OCI-LY1 (cell line): ENCODE measurements at regions not wholly inside any gene's neighbourhood (a gene's known extent, or its start where the extent isn't known, plus 50 kb on each side); places are given as distances from the start of the nearest gene placed in this dataset.

Experiments used
- H2AFZ ChIP-seq: fragments of 200-600 bp; sonication (generic), shearing (Covaris generic); 2 replicates; pipeline ENCODE4 v1.6.0; 2014; ENCODE audit warnings: antibody characterized with exemption, mild to moderate bottlenecking, low read length
- H3F3A ChIP-seq: fragments of 200-600 bp; sonication (generic), shearing (Covaris generic); 2 replicates; pipeline ENCODE4 v1.6.0; 2014; ENCODE audit warnings: mild to moderate bottlenecking, antibody characterized with exemption, low read length, moderate library complexity; ENCODE audit not compliant: insufficient read depth
- H3K27ac ChIP-seq: fragments of 200-600 bp; sonication (generic); 2 replicates; pipeline ENCODE4 v1.5.1; 2014; ENCODE audit warnings: low read length, mixed run types, mild to moderate bottlenecking, low read depth; ENCODE audit not compliant: poor library complexity, severe bottlenecking
- H3K27me3 ChIP-seq: fragments of 200-600 bp; sonication (generic); 2 replicates; pipeline ENCODE4 v1.6.0; 2014; ENCODE audit warnings: antibody characterized with exemption, mild to moderate bottlenecking, low read length, moderate library complexity; ENCODE audit not compliant: insufficient read depth
- H3K36me3 ChIP-seq: fragments of 200-600 bp; sonication (generic); 2 replicates; pipeline ENCODE4 v1.6.1; 2014; ENCODE audit warnings: mild to moderate bottlenecking, antibody characterized with exemption, low read length, moderate library complexity, mixed read lengths; ENCODE audit not compliant: insufficient read depth
- H3K4me1 ChIP-seq: fragments of 200-600 bp; sonication (generic); 2 replicates; pipeline ENCODE4 v1.5.1; 2014; ENCODE audit warnings: mild to moderate bottlenecking, low read length, moderate library complexity; ENCODE audit not compliant: insufficient read depth, severe bottlenecking
- H3K4me2 ChIP-seq: fragments of 200-600 bp; sonication (generic), shearing (Covaris generic); 2 replicates; pipeline ENCODE4 v1.6.1; 2014; ENCODE audit warnings: low read length
- H3K4me3 ChIP-seq: fragments of 200-600 bp; sonication (generic); 2 replicates; pipeline ENCODE4 v1.5.1; 2014; ENCODE audit warnings: low read length, low read depth, mild to moderate bottlenecking, mixed read lengths; ENCODE audit not compliant: poor library complexity, severe bottlenecking
- H3K79me2 ChIP-seq: fragments of 200-600 bp; shearing (Covaris generic); 2 replicates; pipeline ENCODE4 v1.6.1; 2016; ENCODE audit warnings: mixed run types, low read length, mixed read lengths; ENCODE audit not compliant: insufficient read depth
- H3K9ac ChIP-seq: fragments of 200-600 bp; sonication (generic), shearing (Covaris generic); 2 replicates; pipeline ENCODE4 v1.6.1; 2014; ENCODE audit warnings: mild to moderate bottlenecking, low read length, mixed read lengths
- H3K9me2 ChIP-seq: fragments of 200-600 bp; sonication (generic), shearing (Covaris generic); 2 replicates; pipeline ENCODE4 v1.6.1; 2014; ENCODE audit warnings: low read depth, mild to moderate bottlenecking, low read length, mixed read lengths
- H3K9me3 ChIP-seq: fragments of 200-600 bp; shearing (Covaris generic); 2 replicates; pipeline ENCODE4 v1.6.1; 2014; ENCODE audit warnings: low read length, mixed read lengths
- H4K20me1 ChIP-seq: fragments of 200-600 bp; sonication (generic), shearing (Covaris generic); 2 replicates; pipeline ENCODE4 v1.6.0; 2016; ENCODE audit warnings: mild to moderate bottlenecking, low read length; ENCODE audit not compliant: insufficient read depth
- EZH2 ChIP-seq: fragments of 200-600 bp; sonication (generic), shearing (Covaris generic); IDR thresholded peaks from 2 replicates; pipeline ENCODE4 v1.8.0; 2017; ENCODE audit warnings: borderline replicate concordance, mixed run types, mild to moderate bottlenecking, antibody characterized with exemption, low read length, moderate library complexity, mixed read lengths
- TF ChIP-seq, protein P1 (sequence below): fragments of 200-600 bp; sonication (generic), shearing (Covaris generic); IDR thresholded peaks from 2 replicates; pipeline ENCODE4 v1.5.1; 2017; ENCODE audit warnings: mild to moderate bottlenecking, antibody characterized with exemption, low read length, moderate library complexity, mixed read lengths

DNA sequence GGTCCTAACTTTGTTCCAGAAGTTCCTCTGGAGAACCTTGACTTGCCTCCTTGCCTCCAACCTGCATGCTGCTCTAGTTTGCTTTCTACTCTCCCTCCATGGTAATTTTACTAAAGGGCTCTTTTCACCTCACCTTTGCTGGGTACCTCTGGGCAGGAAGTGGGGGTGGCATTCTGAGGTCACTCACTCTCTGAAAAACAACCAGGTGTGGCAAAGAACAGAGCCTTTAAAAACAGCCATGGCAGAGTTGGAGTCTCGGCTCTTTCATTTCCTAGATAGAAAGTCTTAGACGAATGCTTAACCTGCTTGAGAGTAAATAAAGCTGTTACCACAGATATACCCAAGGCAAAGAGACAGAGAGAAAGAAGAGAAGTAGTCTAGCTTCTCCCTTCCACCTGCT lies 827.9 kb downstream of the BCL11B start:
- Histone ChIP-seq H3K9me3 (no peaks in the 10 kb centered on the region), H3K27me3 (no peaks in the 10 kb centered on the region), H3K79me2 (no peaks in the 10 kb centered on the region), H3K4me1 (no peaks in the 10 kb centered on the region), H3K4me2 (no peak overlapping the region), H3K36me3 (no peaks in the 10 kb centered on the region), H3K27ac (no peak overlapping the region), H2AFZ (no peak overlapping the region), H3K9ac (no peak overlapping the region), H3K9me2 (no peaks in the 10 kb centered on the region), H3F3A (no peaks in the 10 kb centered on the region), H4K20me1 (no peaks in the 10 kb centered on the region), H3K4me3 (no peak overlapping the region)
- TF ChIP-seq, protein P1, sequence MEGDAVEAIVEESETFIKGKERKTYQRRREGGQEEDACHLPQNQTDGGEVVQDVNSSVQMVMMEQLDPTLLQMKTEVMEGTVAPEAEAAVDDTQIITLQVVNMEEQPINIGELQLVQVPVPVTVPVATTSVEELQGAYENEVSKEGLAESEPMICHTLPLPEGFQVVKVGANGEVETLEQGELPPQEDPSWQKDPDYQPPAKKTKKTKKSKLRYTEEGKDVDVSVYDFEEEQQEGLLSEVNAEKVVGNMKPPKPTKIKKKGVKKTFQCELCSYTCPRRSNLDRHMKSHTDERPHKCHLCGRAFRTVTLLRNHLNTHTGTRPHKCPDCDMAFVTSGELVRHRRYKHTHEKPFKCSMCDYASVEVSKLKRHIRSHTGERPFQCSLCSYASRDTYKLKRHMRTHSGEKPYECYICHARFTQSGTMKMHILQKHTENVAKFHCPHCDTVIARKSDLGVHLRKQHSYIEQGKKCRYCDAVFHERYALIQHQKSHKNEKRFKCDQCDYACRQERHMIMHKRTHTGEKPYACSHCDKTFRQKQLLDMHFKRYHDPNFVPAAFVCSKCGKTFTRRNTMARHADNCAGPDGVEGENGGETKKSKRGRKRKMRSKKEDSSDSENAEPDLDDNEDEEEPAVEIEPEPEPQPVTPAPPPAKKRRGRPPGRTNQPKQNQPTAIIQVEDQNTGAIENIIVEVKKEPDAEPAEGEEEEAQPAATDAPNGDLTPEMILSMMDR: no peak
- no peak for TF ChIP-seq EZH2

DNA sequence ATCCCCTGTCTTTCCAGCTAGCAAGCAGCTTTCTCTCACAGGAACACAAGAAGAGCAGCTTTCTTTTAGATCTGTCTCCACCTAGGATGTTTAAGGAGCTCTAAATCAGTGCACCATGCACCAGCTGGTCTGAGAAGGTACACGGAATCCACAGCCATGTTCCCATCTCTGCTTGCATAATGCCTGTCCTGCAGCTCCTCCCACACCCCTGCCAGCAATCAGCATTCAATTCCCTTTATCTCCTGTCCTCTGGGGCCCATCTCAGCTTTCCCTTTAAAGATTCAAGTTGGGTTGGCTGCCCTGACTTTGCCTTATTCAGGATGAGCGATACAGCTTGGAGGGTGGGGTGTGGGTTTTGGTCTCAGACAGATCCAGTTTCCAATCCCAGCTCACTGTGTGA lies 826.3 kb downstream of the BCL11B start:
- no peak for TF ChIP-seq EZH2
- TF ChIP-seq, protein P1: no peak
- H3F3A ChIP-seq: no peaks in the 10 kb centered on the region
- no peaks in the 10 kb centered on the region for H3K9me2 ChIP-seq
- no peak overlapping the region for H3K9ac ChIP-seq
- no peaks in the 10 kb centered on the region for H3K27me3 ChIP-seq
- no peaks in the 10 kb centered on the region for H3K9me3 ChIP-seq
- H3K4me1 ChIP-seq: no peaks in the 10 kb centered on the region
- H2AFZ ChIP-seq: no peak overlapping the region
- H3K27ac ChIP-seq: no peak overlapping the region
- no peaks in the 10 kb centered on the region for H4K20me1 ChIP-seq
- no peak overlapping the region for H3K4me2 ChIP-seq
- no peak overlapping the region for H3K4me3 ChIP-seq
- no peaks in the 10 kb centered on the region for H3K36me3 ChIP-seq
- H3K79me2 ChIP-seq: no peaks in the 10 kb centered on the region

DNA sequence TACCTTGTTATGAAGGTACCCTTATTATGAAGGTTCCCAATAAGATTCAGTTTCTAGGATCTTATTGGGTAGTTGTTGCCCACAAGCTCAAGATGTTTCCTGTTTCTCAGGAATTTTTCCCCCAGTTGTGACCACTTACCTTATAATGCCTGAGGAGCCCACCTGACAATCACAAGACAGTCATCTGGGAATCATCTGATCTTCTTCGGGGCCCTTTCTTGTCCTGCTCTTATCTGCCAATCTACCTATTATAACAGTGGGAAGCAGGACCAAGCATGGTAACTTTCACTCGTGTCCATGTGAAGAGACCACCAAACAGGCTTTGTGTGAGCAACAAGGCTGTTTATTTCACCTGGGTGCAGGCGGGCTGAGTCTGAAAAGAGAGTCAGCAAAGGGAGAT lies 825.5 kb downstream of the BCL11B start:
- Histone ChIP-seq H3K4me3 (no peak overlapping the region), H3K27me3 (no peaks in the 10 kb centered on the region), H4K20me1 (no peaks in the 10 kb centered on the region), H3K79me2 (no peaks in the 10 kb centered on the region), H3K9me3 (no peaks in the 10 kb centered on the region), H3F3A (no peaks in the 10 kb centered on the region), H3K4me1 (no peaks in the 10 kb centered on the region), H3K9me2 (no peaks in the 10 kb centered on the region), H3K9ac (no peak overlapping the region), H3K27ac (no peak overlapping the region), H2AFZ (no peak overlapping the region), H3K4me2 (no peak overlapping the region), H3K36me3 (no peaks in the 10 kb centered on the region)
- no peak for TF ChIP-seq EZH2
- TF ChIP-seq, protein P1: no peak
